Stimulated activated CD4-positive, alpha-beta T cell treated with anti-CD3 and anti-CD28 coated beads, Interleukin-12 subunit alpha, Interleukin-12 subunit beta, amount 100 ng/mL, for 24 hours (primary cell): ENCODE measurements at regions not wholly inside any gene's neighbourhood (a gene's known extent, or its start where the extent isn't known, plus 50 kb on each side); places are given as distances from the start of the nearest gene placed in this dataset.
"Not testable (repeated sequence)": the region's sequence is repeated elsewhere in the genome, so short reads cannot be mapped to it uniquely, and the experiment has no call there.

Source experiments
- DNase-seq, 2 experiments: peaks; one replicate each; pipeline ENCODE4 v3.0.0-alpha.2; 2020; ENCODE audit warnings: low read depth in 2 of 2

- no peak for DNase-seq
Measured at GRCh38 chr14:44385906-44386305, 121.2 kb downstream of the FSCB start.

- not testable (repeated sequence) for DNase-seq
Measured at GRCh38 chr14:44385296-44385695, 121.8 kb downstream of the FSCB start.

DNA sequence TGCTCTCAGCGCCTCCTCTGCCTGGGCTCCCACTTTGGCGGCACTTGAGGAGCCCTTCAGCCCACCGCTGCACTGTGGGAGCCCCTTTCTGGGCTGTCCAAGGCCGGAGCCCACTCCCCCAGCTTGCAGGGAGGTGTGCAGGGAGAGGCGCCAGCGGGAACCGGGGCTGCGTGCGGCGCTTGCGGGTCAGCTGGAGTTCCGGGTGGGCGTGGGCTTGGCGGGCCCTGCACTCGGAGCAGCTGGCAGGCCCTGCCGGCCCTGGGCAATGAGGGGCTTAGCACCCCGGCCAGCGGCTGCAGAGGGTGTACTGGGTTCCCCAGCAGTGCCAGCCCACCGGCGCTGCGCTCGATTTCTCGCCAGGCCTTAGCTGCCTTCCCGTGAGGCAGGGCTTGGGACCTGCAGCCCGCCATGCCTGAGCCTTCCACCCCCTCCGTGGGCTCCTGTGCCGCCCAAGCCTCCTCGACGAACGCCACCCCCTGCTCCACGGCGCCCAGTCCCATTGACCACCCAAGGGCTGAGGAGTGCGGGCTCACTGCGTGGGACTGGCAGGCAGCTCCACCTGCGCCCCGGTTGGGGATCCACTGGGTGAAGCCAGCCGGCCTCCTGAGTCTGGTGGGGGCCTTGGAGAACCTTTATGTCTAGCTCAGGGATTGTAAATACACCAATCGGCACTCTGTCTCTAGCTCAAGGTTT is 122.3 kb downstream of the FSCB start:
- DNase-seq: not testable (repeated sequence)

DNA sequence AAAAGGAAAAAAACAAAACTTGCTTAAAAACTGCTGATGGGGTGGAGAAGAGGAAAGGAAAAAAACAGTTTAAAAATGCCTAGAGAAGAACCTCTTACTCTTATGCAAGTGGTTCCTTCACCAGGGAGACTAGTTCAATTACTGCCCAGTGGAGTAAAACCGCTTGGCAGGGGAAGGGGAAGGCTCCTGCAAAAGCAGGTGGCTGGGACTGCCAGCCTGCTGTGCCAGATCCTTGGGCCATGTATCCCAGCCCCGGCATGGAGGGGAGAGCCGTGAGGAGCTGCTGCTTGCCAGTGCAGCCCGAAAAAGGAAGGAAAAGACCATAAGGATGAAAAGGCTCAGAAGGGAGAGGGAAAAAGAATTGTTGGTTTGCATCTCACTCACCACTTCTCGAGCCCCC is 123.0 kb downstream of the FSCB start:
- no peak for DNase-seq

- DNase-seq: no peak
Measured at GRCh38 chr14:44383636-44384035, 123.4 kb downstream of the FSCB start.

DNA sequence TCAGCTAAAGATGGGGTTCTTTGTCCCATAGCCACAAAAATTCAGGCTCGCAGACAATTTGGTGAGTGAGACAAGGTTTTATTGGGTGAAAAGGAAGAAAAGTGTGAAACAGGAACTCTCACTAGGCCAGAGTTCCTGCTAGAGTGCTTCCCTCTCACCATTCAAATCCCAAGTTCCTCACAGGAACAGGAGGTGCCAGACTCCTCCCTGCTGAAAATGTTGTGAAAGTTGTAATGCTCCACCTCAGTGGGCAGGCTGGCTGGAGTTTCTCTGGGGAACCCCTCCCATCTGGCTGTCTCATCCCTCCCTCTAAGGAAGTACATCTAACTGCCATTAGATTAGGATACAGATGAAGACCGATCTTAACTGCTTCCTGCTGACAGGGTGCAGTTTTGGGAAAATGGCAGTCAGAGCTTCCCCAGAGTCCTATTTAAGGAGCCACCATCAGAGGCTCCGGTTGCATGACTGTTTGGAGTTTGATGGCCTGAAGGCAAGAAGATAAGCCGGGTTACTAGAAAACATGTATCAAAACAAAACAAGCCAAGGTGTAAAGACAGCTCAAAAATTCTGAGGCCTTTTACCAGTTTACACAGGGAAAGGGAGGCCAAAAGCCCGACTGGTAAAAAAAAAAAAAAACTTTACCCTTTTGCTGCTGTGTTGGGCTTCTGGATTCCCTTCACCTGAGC is 127.6 kb downstream of the FSCB start:
- no peak for DNase-seq

- DNase-seq: no peak
Measured at GRCh38 chr14:44374906-44375305, 132.2 kb downstream of the FSCB start.

DNA sequence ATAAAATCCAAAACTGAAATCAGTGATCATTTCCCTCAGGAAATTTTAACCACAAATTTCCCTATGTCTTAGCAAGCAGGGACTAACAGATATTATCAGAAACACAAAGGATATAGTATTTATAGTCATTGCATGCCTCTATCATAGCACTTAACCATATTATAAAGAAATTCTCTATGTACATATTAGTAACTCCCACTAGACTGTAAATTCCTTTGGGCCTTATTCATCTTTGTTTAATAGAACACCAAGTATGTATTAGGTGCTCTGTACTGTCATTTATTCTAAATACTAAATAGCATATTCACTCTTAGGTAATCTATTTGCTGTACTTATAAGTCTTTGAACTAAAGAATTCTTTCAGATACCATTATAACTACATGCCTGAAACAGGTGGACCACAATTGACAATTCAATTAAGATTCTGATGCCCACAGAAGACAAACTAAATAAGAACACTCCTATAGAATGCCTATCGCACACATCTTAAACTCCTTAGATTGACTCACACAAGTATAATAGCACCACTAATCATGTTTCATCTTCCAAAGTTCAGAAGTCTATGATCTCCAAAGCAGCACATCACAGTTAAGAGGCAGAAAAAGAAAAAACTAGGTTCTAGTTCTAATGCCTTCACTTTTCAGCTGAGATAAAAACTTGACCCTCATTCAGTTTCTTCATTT is 134.1 kb downstream of the FSCB start:
- DNase-seq: no peak

- DNase-seq: no peak
Measured at GRCh38 chr14:44372231-44372630, 134.9 kb downstream of the FSCB start.

DNA sequence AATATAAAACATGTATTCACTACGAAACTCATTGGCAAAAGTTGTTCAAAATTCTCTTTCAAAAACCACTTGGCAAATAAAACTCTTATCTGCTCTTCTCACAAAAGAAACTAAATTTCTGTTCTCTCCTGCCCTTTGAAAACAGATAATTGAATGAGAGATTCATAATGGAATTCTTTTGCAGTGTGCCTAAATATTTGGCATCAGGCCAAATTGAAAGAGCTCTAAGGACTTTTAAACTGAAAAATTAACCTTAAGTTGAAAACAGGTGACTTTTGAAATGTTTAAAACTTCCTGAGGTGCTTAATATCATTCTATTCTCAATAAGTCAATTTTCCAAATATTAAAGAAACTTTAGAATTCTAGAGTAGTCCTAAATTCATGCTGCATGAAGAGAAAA is 136.4 kb downstream of the FSCB start:
- DNase-seq: no peak

GRCh38 chr14:44369401-44370123 is 137.5 kb downstream of the FSCB start:
- DNase-seq: no peak

DNA sequence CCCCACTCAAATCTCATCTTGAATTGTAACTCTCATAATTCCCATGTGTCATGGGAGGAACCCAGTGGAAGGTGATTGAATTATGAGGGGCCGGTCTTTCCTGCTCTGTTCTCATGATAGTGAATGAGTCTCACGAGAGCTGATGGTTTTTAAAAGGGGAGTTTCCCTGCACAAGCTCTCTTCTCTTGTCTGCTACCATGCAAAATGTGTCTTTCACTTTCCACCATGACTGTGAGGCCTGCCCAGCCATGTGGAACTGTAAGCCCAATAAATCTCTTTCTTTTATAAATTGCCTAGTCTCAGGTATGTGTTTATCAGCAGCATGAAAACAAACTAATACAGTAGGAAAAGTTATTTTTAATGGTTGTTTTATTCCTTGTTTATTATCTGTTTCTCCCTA is 146.0 kb downstream of the FSCB start:
- no peak for DNase-seq

DNA sequence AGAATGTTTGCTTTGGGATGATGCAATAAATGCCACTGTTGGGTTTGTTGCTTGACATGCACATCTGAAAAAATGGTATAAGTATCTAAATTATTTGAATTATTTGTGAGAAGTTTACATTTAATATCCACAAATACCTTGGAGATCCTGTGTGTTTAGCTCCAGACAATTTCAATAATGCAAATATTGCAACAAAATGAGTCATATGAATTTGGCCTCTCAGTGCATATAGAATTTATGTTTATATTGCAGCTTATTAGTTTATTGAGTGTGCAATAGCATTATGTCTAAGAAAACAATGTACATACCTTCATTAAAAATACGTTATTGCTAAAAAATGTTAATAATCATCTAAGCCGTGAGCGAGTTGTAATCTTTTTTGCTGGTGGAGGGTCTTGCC is 153.3 kb downstream of the FSCB start:
- DNase-seq: no peak

DNA sequence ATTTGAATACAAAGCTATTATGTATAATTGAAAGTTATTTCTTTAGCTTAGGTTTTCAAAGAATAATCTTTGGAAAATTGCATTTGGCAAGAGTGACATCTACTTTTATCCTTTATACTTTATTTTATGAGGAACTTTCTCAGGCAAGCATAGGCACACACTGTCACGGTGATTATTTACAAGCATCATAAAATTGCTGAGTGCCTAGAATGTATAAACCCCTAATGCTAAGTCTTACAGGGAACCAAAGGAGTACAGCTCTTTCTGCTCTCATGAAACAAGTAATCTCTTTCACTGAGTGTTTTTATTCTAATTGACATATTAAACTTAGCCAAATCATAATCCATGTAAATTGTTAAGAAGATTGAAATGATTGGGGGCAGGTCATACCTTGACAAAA is 154.9 kb downstream of the FSCB start:
- no peak for DNase-seq

- no peak for DNase-seq
Measured at GRCh38 chr14:44347316-44347715, 159.8 kb downstream of the FSCB start.

DNA sequence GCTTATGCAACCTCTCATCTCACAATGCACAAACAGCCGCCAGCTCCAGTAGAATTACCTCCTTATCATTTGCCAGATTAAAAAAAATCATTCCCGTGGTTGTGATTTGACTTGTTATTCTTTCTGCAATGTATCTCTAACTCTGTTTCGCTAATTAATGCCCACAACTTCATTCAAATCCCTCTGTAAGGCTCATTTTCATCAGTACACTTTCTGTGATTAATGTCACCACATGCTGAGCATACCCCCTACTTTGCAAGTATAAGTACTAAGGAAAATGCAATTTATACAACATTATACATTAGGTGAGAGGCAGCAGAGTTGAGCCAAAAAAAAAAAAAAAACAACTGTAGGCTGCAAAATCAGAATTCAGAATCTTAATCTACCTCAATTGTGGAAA is 166.0 kb downstream of the FSCB start:
- DNase-seq: no peak

DNA sequence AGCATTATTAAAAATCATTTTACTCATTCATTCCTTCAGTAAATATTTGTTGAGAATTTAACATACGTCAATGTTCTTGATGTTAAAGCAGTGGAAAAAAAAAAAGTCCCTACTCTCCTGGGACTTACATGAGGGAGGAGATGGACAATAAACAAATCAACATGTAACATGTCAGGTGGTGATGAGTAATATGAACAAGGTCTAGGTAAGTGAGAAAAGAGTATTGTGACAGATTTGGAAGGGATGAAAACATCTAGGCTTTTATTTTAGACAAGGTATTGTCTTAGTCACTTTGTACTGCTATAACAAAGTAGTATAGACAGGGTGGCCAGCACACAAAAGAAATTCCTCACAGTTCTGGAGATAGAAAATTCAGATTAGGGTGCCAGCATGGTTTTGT is 167.2 kb downstream of the FSCB start:
- DNase-seq: no peak

GRCh38 chr14:44339231-44339630 is 167.9 kb downstream of the FSCB start:
- DNase-seq: no peak

DNA sequence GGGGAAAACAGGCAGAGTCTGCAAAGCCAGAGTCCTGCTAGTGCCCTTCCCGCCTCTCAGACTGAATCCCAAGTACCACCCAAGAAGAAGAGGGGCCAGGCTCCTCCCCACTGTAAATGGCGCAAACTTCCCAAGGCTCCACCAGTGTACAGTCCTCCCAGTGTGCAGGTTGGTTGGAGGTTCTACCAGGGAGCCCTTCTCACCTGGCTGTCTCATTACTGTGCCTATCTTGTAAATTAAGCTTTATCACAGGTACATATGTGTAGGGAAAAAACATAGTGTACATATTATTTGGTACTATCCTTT is 189.7 kb downstream of the FSCB start:
- DNase-seq: no peak

DNA sequence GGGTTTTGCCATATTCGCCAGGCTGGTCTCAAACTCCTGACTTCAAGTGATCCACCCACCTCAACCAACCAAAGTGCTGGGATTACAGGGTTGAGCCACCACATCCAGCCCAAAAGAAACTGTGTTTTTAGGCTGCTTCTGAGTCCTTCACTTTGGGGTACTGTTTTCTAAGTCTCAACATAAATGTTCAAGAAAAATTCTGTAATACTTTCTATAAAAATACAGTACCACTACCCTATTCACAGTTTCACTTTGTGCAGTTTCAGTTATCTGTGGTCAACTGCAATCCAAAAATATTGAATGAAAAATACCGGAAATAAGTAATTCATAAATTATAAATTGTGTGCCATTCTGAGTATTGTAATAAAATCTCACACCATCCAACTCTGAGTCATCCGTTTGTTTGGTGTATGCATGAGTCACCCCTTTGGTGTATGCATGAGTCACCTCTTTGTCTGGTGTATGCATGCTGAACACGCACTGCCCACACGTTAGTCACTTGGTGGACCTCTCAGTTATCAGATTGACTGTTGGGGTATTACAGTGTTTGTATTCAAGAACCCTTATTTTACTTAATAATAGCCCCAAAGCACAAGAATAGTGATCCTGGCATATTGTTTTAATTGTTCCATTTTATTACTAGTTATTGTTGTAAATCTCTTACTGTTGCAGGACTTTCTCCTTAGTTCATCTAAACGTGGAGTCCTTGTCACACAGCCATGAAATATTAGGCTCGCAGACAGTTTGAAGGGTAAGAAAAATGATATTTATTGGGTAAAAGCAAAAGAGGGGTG is 190.2 kb downstream of the FSCB start:
- no peak for DNase-seq

DNA sequence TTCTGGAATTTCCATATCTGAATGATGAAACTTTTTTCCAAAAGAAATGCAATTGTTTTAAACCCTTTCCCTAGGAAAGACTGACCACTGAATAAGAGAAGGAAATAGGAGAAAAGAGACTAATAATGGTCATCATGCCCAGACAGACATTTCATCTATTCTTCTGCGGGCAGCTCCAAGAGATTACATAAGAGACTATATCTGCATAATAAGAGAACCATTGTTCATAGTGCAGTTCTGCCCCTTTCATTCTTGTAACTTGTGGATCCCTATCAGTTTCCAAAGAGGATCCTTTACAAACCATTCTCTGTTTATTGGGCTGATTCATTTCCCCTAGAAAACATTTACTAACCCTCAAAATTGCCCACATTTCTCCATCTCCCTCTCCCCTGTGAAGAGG is 197.8 kb downstream of the FSCB start:
- no peak for DNase-seq

- DNase-seq: no peak
Measured at GRCh38 chr14:44300916-44301315, 206.2 kb downstream of the FSCB start.
